ENCODE measurements at regions not wholly inside any gene's neighbourhood (a gene's known extent, or its start where the extent isn't known, plus 50 kb on each side); places are given as distances from the start of the nearest gene placed in this dataset.

DNA sequence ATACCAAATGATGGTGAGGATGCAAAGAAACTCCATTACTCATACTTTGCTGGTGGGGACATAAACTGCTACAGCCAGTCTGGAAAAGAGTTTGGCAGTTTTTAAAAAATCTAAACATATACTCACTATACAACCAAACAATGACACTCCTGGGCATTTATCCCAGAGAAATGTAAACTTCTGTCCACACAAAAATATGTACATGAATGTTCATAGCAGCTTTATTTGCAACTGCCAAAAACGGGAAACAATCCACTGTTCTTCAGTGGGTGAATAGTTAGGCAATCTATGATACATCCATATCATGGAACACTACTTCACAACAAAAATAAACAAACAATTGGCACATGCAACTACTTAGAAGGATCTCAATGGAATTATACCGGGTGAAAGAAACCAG, 276.4 kb upstream of the SP8 start:
- no TSS peak for BruUV-seq (replicated peaks)
- TF ChIP-seq, protein P1, sequence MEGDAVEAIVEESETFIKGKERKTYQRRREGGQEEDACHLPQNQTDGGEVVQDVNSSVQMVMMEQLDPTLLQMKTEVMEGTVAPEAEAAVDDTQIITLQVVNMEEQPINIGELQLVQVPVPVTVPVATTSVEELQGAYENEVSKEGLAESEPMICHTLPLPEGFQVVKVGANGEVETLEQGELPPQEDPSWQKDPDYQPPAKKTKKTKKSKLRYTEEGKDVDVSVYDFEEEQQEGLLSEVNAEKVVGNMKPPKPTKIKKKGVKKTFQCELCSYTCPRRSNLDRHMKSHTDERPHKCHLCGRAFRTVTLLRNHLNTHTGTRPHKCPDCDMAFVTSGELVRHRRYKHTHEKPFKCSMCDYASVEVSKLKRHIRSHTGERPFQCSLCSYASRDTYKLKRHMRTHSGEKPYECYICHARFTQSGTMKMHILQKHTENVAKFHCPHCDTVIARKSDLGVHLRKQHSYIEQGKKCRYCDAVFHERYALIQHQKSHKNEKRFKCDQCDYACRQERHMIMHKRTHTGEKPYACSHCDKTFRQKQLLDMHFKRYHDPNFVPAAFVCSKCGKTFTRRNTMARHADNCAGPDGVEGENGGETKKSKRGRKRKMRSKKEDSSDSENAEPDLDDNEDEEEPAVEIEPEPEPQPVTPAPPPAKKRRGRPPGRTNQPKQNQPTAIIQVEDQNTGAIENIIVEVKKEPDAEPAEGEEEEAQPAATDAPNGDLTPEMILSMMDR (conservative IDR thresholded peaks at IDR 0.05; ENCODE audit: low read length) = no peak
- TF ChIP-seq EZH2phosphoT487 (IDR thresholded peaks at IDR 0.05; ENCODE audit: borderline replicate concordance, low read depth, low read length) = no peak
- DNase-seq (ENCODE audit: low spot score) = no peak
- H3K79me2 ChIP-seq (ENCODE audit: insufficient read depth, low read depth, low read length) = no peaks in the 10 kb centered on the region
- no peak overlapping the region for H3K4me3 ChIP-seq (ENCODE audit: low read depth, low read length, poor library complexity, severe bottlenecking)
- no peaks in the 10 kb centered on the region for H3K9me2 ChIP-seq (ENCODE audit: insufficient read depth, low read length)
- CTCF ChIA-PET (ENCODE audit: unreplicated experiment) = no interaction called here
- no peaks in the 10 kb centered on the region for H3K4me1 ChIP-seq (ENCODE audit: insufficient read depth, low read length, poor library complexity, severe bottlenecking)
- no peak overlapping the region for H2AFZ ChIP-seq (ENCODE audit: low read length)
- H3K4me2 ChIP-seq (ENCODE audit: low read length) = no peak overlapping the region
- H3K36me3 ChIP-seq (ENCODE audit: insufficient read depth, low read length) = no peaks in the 10 kb centered on the region
- H3K9me3 ChIP-seq (ENCODE audit: low read length) = no peaks in the 10 kb centered on the region
- POLR2A ChIA-PET = interaction anchor here (1.1 kb wide), 1 partner anchor 14 kb away, joined by 3 read pairs; no protein-coding TSS in a partner anchor
- H4K20me1 ChIP-seq (ENCODE audit: insufficient read depth, low read length) = no peaks in the 10 kb centered on the region
- intact Hi-C loops (cut with micrococcal nuclease; ENCODE audit: unreplicated experiment) = no loop called here
- H3K27ac ChIP-seq (ENCODE audit: low read depth, low read length, poor library complexity, severe bottlenecking) = no peak overlapping the region

DNA sequence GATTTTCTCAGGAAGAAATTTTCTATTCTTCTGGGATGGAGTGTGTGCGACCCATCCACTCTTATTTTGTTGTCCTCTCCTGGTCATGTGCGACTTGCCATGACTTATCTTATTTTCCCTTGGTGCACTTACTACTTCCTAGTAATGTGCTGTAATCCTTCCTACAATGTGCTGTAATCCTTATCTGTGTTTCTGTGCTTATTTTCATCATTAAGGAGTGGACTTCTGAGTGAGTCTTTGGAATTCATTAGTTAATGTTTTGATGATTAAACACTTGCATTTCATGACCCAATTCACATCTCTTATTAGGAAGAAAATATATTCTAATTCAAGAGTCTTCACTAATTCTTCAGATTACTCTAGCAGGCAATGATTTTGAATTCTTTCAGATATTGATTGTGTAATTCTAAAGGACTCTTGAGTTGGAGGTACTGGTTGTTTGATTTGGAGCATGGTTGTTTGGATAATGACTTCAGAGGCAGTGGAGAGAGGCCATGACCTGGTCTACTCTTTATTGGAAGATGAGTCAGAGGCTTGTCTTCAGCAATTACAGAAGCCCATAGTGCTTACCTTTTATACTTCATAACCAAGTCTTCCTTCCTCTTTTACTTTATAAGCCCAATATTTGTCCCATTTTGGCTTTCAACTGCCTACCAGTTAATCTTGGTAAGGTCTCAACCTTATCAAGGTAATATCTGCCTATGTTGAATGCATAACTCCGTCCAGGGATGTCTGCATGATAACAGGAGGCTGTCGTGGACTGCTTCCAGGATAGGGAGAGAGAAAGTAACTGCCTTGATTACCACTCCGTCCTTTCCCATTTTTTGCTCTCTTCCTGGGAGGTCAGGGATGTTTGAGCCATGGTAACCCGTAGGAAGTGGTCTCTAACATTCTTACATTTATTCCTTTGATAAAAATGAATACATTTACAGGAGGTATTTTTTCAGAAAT, 278.3 kb upstream of the SP8 start:
- H3K9me3 ChIP-seq (ENCODE audit: low read length) = no peaks in the 10 kb centered on the region
- no peaks in the 10 kb centered on the region for H3K79me2 ChIP-seq (ENCODE audit: insufficient read depth, low read depth, low read length)
- H4K20me1 ChIP-seq (ENCODE audit: insufficient read depth, low read length) = no peaks in the 10 kb centered on the region
- intact Hi-C loops (cut with micrococcal nuclease; ENCODE audit: unreplicated experiment) = no loop called here
- no TSS peak for BruUV-seq (replicated peaks)
- no peaks in the 10 kb centered on the region for H3K4me1 ChIP-seq (ENCODE audit: insufficient read depth, low read length, poor library complexity, severe bottlenecking)
- CTCF ChIA-PET (ENCODE audit: unreplicated experiment) = no interaction called here
- no peak overlapping the region for H3K4me3 ChIP-seq (ENCODE audit: low read depth, low read length, poor library complexity, severe bottlenecking)
- no peaks in the 10 kb centered on the region for H3K9me2 ChIP-seq (ENCODE audit: insufficient read depth, low read length)
- DNase-seq (ENCODE audit: low spot score) = no peak
- POLR2A ChIA-PET = interaction anchor here (0.5 kb wide), 1 partner anchor 511 kb away, joined by 3 read pairs; no protein-coding TSS in a partner anchor
- no peak overlapping the region for H3K4me2 ChIP-seq (ENCODE audit: low read length)
- H3K27ac ChIP-seq (ENCODE audit: low read depth, low read length, poor library complexity, severe bottlenecking) = no peak overlapping the region
- no peaks in the 10 kb centered on the region for H3K36me3 ChIP-seq (ENCODE audit: insufficient read depth, low read length)
- TF ChIP-seq, protein P1 (conservative IDR thresholded peaks at IDR 0.05; ENCODE audit: low read length) = no peak
- no peak for TF ChIP-seq EZH2phosphoT487 (IDR thresholded peaks at IDR 0.05; ENCODE audit: borderline replicate concordance, low read depth, low read length)
- H2AFZ ChIP-seq (ENCODE audit: low read length) = no peak overlapping the region

DNA sequence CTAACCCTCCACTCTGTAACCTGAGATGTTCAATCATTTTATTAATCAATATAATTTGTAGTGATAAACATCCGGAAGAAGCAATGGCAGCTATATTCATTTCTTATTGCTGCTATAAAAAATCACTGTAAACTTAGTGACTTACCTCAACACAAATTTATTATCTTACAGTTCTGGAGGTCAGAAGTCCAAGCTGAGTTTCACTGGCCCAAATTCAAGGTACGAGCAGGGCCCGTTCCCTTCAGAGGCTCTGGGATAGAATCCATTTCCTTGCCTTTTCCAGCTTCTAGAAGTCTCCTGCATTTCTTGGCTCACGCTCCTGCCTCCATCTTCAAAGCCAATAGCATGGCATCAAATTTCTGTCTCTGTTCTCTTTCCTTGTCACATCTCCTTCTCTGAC, 279.5 kb upstream of the SP8 start:
- DNase-seq (ENCODE audit: low spot score) = no peak
- H4K20me1 ChIP-seq (ENCODE audit: insufficient read depth, low read length) = no peaks in the 10 kb centered on the region
- H3K4me1 ChIP-seq (ENCODE audit: insufficient read depth, low read length, poor library complexity, severe bottlenecking) = no peaks in the 10 kb centered on the region
- no TSS peak for BruUV-seq (replicated peaks)
- H3K27ac ChIP-seq (ENCODE audit: low read depth, low read length, poor library complexity, severe bottlenecking) = no peak overlapping the region
- ChIA-PET CTCF (ENCODE audit: unreplicated experiment) (no interaction called here), POLR2A (no interaction called here)
- H3K79me2 ChIP-seq (ENCODE audit: insufficient read depth, low read depth, low read length) = no peaks in the 10 kb centered on the region
- H3K9me3 ChIP-seq (ENCODE audit: low read length) = no peaks in the 10 kb centered on the region
- H3K36me3 ChIP-seq (ENCODE audit: insufficient read depth, low read length) = no peaks in the 10 kb centered on the region
- no peak overlapping the region for H2AFZ ChIP-seq (ENCODE audit: low read length)
- no peak overlapping the region for H3K4me2 ChIP-seq (ENCODE audit: low read length)
- intact Hi-C loops (cut with micrococcal nuclease; ENCODE audit: unreplicated experiment) = no loop called here
- H3K4me3 ChIP-seq (ENCODE audit: low read depth, low read length, poor library complexity, severe bottlenecking) = no peak overlapping the region
- TF ChIP-seq, protein P1 (conservative IDR thresholded peaks at IDR 0.05; ENCODE audit: low read length) = no peak
- no peak for TF ChIP-seq EZH2phosphoT487 (IDR thresholded peaks at IDR 0.05; ENCODE audit: borderline replicate concordance, low read depth, low read length)
- H3K9me2 ChIP-seq (ENCODE audit: insufficient read depth, low read length) = no peaks in the 10 kb centered on the region

Measured in OCI-LY7 (cell line).